Ecto neural progenitor cell (in vitro differentiated cells): ENCODE measurements at regions not wholly inside any gene's neighbourhood (a gene's known extent, or its start where the extent isn't known, plus 50 kb on each side); places are given as distances from the start of the nearest gene placed in this dataset.
"Not testable (repeated sequence)": the region's sequence is repeated elsewhere in the genome, so short reads cannot be mapped to it uniquely, and the experiment has no call there.

Experiments
- DNase-seq: peaks from one replicate; pipeline ENCODE4 v3.0.0-alpha.2; 2018; ENCODE audit warnings: low spot score

GRCh38 chr6:16947375-16948015 is 154.4 kb upstream of the STMND1 start:
- no peak for DNase-seq

- no peak for DNase-seq
Observed at GRCh38 chr6:16944596-16944995, 157.3 kb upstream of the STMND1 start.

- no peak for DNase-seq
Observed at GRCh38 chr6:16939839-16940238, 162.0 kb upstream of the STMND1 start.

DNA sequence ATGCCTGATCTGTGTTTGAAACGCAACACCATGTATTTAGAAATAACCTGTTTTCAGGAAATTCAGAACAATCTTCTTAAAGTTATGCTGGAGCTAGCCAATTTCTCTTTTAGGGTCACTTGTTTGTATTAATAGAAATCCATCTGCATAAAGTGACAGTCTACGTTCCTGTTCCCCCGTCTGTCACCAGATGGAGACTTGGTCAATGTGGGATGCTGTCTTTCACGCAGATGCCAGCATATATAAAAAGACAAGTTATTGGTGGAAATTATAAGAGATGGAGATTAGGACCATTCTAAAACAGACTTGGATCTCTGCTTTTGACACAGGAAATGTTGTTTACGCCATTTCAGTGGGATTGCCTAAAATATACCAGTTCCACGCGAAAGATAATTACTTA is 162.5 kb upstream of the STMND1 start:
- DNase-seq, result no peak

DNA sequence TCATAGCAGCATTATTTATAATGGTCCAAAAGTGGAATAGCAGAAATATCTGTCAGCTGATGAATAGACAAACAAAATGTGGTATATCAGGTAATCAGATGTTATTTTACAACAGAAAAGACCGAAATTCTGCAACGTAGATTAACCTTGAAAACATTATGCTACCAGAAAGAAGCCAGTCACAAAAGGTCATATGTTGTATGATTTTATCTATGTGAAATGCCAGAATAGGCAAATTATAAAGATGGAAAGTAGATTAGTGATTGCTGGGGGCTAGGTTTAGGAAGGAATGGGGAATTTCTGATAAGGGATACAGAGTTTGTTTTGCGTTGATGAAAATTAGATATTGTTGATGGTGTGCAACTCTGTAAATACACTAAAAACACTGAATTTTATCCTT is 165.0 kb upstream of the STMND1 start:
- no peak for DNase-seq

- no peak for DNase-seq
Observed at GRCh38 chr6:16933961-16934360, 167.9 kb upstream of the STMND1 start.

DNA sequence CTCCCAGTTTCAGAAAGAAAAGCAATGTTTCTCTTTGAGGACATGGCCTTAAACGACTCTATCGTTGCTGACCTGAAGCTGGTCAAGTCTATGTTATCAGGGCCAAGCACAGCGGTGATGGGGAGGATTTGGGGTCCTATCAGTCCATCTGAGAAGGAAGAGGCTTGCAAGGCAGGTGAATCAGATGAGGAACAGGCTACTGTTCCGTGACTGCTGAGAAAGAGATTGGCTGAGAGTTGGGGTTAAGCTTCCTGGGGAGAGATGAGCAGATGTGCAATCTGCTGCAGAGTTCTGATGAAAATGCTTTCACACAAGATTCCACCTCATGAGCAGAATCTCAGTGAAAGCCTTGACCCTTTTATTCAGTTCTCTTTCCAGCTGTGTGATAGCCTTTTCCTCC is 168.3 kb upstream of the STMND1 start:
- no peak for DNase-seq

- no peak for DNase-seq
Observed at GRCh38 chr6:16932920-16933319, 168.9 kb upstream of the STMND1 start.

DNA sequence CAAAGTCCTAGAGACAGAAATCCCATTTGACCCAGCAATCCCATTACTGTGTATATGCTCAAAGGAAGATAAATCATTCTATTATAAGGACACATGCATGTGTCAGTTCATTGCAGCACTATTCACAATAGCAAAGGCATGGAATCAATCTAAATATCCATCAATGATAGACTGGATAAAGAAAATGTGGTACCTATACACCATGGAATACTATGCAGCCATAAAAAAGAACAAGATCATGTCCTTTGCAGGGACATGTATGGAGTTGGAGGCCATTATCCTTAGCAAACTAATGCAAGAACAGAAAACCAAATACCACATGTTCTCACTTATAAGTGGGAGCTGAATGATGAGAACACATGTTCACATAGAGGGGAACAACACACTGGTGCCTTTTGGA is 169.8 kb upstream of the ATXN1 start:
- not testable (repeated sequence) for DNase-seq

DNA sequence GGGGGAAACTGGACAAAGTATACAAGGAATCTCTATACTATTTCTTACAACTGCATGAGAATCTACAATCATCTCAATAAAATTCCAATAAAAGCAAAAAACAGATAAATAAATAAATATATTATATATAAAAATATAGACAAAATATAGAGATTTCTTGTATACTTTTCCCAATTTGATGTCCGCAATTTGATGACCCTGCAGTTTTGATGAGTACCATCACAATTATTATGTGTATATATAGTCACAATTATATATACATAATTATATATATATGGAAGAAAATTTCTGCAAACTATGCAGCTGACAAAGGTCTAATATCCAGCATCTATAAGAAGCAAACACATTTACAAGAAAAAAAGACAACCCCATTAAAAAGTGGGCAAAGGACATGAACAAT is 169.2 kb upstream of the ATXN1 start:
- no peak for DNase-seq

DNA sequence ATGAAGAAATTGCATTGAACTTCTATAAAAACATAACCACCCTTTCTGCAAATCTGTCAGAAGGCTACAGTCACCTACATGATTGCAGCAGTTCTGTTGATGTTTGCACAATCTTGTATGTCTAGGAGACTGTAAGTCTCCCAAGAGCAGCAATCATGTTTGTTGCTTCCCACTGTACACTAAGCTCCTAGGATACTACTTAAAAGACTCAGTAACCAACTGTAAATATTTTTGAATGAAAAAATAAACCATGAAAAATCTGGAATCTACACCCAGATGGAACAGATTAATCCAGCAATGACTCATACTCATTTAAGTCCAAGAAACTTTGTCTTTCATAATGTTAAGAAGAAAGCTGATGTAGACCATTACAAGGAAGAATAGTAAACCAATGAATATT is 168.5 kb upstream of the ATXN1 start:
- DNase-seq, result no peak

DNA sequence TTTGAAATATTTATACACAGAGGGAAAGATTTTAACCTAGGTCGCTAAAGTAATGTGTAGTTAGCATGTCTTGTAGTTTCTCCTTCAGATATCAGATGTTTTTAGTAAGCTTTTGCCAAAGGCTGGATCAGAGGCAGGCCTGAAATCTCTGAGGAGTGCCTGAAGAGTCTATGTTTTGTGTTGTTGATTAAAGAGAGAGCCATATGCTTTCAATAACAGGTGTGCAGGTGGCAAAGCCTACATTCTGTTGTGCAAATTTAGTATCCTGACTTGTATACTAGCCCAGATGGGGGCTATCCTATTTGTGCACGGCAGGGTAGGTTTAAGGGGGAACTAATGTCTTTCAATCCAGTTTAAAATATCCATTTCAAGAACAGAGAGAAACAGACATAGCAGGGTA is 167.1 kb upstream of the ATXN1 start:
- no peak for DNase-seq

DNA sequence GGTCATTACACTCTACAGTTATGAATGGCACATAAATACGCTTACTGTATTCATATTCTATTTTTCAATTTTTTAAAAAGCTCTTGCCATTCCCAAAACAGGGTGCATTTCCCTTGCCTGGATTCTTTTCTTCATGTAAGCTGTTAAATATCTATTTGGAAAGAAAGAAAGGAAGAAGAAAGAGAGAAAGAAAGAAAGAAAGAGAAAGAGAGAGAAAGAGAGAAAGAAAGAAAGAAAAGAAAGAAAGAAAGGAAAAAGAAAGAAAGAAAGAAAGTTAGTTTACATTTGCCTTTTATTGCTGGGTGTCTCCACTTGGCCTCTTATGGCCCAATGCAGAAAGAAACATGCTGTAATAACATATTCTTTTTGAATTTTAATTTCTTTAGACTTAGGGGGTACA is 165.9 kb upstream of the ATXN1 start:
- DNase-seq, result no peak

- DNase-seq, result no peak
Observed at GRCh38 chr6:16925461-16925860, 164.2 kb upstream of the ATXN1 start.

DNA sequence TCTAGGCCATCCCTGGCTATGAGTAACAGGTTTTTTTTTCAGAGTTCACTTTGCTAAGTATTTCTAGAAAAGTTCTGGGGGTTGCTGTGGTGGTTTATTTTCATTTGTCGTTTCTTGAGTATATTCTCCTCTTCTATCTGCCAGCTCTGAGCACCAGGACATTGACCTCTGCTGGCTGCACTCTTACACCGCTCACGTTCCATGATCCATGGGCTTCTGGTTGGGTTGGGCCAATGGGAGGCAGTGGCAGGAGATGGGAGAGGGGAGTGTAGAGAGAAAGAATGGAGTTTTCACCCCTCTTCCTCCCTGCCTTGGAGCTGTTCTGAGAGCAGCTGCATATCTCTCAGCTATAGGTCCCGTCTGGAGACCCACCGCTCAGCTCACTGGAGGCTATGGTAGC is 161.0 kb upstream of the ATXN1 start:
- no peak for DNase-seq

DNA sequence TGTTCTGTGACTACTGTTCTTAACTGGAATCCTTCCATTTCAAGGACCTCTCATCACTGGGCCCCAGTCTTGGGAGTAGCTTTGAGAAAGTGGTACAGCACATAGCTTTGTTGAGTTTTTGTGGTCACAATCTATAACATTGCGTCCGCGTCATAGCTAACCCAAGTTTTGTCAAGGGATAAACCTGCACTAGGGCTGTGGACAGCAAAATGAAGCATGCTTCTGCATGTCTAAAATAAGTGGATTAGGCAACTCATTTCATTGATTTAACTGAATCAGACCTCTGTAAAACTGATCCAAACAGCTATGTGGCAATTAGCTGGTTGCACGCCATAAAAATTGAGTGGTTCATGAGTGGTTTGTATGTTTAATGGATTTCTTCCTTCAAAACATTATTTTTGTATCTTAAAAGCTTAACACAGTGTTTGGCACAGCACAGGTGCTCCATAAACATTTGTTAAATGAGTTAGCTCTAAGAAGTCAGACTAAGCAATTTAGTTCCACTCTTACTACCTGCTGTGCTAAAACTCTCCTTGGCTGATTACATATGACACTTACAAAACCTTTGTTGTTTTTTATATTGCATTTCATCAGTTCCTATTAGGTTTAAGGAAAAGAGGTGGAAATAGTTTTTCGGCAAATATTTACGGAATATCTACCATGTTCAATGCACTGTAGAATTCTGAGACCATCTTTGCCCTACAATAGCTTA is 160.3 kb upstream of the ATXN1 start:
- no peak for DNase-seq

DNA sequence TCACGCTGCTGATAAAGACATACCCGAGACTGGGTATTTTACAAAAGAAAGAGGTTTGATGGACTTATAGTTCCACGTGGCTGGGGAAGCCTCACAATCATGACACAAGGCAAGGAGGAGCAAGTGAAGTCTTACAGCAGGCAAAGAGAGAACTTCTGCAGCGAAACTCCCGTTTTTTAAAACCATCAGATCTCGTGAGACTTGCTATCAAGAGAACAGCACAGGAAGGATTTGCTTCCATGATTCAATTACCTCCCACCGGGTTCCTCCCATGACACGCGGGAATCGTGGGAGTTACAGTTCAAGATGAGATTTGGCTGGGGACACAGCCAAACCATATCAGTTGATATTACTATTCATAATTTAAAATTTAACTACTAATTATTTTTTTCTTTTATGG is 157.3 kb upstream of the ATXN1 start:
- DNase-seq, result no peak

GRCh38 chr6:16914184-16914583 is 152.9 kb upstream of the ATXN1 start:
- no peak for DNase-seq

- DNase-seq, result no peak
Observed at GRCh38 chr6:16912756-16913155, 151.5 kb upstream of the ATXN1 start.

DNA sequence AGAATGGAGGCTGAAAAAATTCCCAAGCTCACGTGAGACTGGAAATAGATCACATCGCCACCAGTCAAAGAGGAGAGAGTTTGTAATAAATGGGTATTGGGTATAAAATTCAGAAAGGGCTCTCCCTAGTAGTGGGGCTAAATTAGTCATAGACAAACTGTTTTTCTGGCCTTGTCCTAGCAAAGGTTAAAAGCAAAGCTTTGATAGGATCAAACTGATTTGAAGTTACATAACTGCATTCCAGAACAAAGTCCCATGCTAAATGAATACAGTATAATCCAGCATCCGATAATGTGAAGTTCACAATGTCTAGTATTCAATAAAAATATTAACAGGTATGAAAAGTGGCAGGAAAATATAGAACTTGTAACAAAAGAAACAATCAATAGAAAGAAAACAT is 149.8 kb upstream of the ATXN1 start:
- no peak for DNase-seq

GRCh38 chr6:16909658-16910360 is 148.5 kb upstream of the ATXN1 start:
- DNase-seq, result no peak

GRCh38 chr6:16907991-16908390 is 146.7 kb upstream of the ATXN1 start:
- DNase-seq, result no peak

- no peak for DNase-seq
Observed at GRCh38 chr6:16904957-16905356, 143.7 kb upstream of the ATXN1 start.

GRCh38 chr6:16903470-16903869 is 142.2 kb upstream of the ATXN1 start:
- DNase-seq, result no peak
